Tibial nerve (tissue), 4 donors: ENCODE measurements at regions not wholly inside any gene's neighbourhood (a gene's known extent, or its start where the extent isn't known, plus 50 kb on each side); places are given as distances from the start of the nearest gene placed in this dataset.

Experiments
- DNase-seq, 2 donors: peaks; one replicate each; pipeline ENCODE4 v3.0.0-alpha.2; 2019; ENCODE audit warnings: low spot score in 2 of 2
- H3K27ac ChIP-seq, 4 donors: fragments of 200-600 bp; sonication (generic) in 3 of 4; one replicate each; pipeline ENCODE4 v1.5.1; 2017 to 2019; ENCODE audit warnings: mild to moderate bottlenecking in 1 of 4
- H3K27me3 ChIP-seq, 2 donors: fragments of 200-600 bp; sonication (generic) in 1 of 2; one replicate each; pipeline versions ENCODE4 v1.5.1 to v1.6.0; 2017 to 2019
- H3K36me3 ChIP-seq, 3 donors: fragments of 200-600 bp; sonication (generic); one replicate each; pipeline ENCODE4 v1.5.1; 2018 to 2019
- H3K4me1 ChIP-seq, 4 donors: fragments of 200-600 bp; sonication (generic) in 3 of 4; one replicate each; pipeline ENCODE4 v1.5.1; 2017 to 2019
- H3K4me3 ChIP-seq, 4 donors: fragments of 200-600 bp; sonication (generic) in 3 of 4; one replicate each; pipeline ENCODE4 v1.5.1; 2017 to 2019; ENCODE audit warnings: mild to moderate bottlenecking in 1 of 4, moderate library complexity in 1 of 4
- H3K9me3 ChIP-seq, 4 donors: fragments of 200-600 bp; sonication (generic) in 3 of 4; one replicate each; pipeline ENCODE4 v1.5.1; 2017 to 2019
- EP300 ChIP-seq, 2 donors: sonication (generic); formaldehyde crosslinking; IDR thresholded peaks; one replicate each; pipeline ENCODE4 v1.6.1; 2017; ENCODE audit warnings: antibody characterized with exemption in 2 of 2, mild to moderate bottlenecking in 1 of 2
- POLR2A ChIP-seq, 2 donors: fragments of 450-650 bp; IDR thresholded peaks; one replicate each; pipeline ENCODE4 v1.6.1; 2017; ENCODE audit warnings: antibody characterized with exemption in 2 of 2, mild to moderate bottlenecking in 2 of 2, moderate library complexity in 2 of 2
- WGBS, 2 donors: methylation state at CpG; one replicate each; pipeline ENCODE4 v1.1.5; 2018; 5-methylcytosine and 5-hydroxymethylcytosine counted together
- TF ChIP-seq, protein P1 (sequence below), 5 experiments: fragments of 200-600 bp in 3 of 5; fragments of 450-650 bp in 2 of 5; sonication (generic) in 3 of 5; IDR thresholded peaks; one replicate each; pipeline ENCODE4 v1.5.1; 2016 to 2019; ENCODE audit warnings: antibody characterized with exemption in 5 of 5, mild to moderate bottlenecking in 3 of 5, moderate library complexity in 2 of 5

DNA sequence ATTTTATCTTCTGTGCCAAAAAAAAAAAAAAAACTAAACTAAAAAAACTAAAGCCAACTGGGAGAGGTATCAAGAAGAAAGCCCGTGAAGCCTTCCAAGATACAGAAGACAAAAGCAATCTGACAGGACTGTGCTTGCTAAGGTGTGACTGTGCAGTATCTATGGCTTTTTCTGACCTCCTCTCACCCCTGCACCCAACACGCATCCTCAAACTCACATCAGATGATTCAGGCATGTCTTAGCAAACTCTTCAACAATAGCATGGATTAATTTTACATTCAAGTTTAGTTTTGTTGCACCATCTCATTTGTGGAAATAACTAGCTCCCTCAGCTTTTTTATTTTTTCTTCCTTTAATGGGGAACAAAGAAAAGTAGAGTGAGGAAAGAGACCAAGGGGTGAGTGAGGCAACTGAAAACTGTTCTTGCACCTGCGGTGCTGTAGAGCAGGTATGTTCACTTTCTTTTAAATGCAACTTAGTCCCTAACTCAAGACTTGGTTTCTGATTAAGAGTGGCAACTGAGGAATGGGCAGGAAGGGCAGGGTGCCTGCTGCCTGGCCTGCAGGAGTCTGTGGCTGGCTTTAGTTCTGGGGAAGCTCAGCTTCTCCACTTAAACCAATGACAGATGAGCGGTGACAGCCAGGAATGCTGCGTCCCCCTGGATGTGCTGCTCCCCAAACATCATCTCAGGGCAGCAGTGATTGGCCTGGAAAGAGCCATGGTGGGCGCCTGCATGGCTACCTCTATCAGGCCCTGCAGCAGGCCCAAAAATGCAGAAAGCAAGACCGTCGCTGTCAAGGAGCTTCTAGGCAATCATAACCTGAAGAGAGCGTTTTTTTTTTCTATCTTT is 71.3 kb upstream of the LRRC8B start:
- WGBS, 2 donors, result 84 to 90% methylated on average over 9 of the region's 9 CpGs
- no peak for DNase-seq

DNA sequence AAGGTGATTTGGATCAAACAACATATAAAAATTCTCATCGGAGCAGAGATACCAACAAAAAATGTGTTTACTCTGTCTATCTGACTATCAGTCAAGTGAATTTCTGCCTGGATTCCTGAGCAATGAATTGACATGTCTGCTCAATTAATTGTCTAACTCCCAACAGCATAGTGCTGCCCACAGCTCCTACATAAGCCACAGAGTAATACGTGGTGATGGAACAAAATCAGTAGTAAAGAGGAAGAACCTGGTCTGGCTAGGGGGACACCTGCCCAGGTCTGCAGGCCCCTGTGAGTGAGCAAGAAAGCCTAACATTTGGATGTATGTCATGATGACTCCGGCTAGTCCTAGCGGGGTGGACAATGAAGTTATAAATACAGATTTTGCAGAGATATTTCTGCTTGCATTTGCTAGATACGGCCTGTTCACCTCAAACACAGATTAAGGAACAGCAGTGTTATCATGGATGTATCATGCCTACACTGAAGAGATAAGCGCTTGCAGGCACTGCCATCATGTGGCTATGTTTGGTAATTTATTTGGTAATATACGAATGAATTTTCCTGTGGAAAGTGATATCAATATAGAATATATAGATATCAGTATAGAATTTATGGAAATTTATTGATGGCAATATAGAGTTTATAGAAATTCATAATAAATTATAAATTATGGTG is 69.6 kb upstream of the LRRC8B start:
- TF ChIP-seq POLR2A (IDR thresholded peaks at IDR 0.05) (no peak), EP300 (IDR thresholded peaks at IDR 0.05) (no peak)
- TF ChIP-seq, protein P1, sequence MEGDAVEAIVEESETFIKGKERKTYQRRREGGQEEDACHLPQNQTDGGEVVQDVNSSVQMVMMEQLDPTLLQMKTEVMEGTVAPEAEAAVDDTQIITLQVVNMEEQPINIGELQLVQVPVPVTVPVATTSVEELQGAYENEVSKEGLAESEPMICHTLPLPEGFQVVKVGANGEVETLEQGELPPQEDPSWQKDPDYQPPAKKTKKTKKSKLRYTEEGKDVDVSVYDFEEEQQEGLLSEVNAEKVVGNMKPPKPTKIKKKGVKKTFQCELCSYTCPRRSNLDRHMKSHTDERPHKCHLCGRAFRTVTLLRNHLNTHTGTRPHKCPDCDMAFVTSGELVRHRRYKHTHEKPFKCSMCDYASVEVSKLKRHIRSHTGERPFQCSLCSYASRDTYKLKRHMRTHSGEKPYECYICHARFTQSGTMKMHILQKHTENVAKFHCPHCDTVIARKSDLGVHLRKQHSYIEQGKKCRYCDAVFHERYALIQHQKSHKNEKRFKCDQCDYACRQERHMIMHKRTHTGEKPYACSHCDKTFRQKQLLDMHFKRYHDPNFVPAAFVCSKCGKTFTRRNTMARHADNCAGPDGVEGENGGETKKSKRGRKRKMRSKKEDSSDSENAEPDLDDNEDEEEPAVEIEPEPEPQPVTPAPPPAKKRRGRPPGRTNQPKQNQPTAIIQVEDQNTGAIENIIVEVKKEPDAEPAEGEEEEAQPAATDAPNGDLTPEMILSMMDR (IDR thresholded peaks at IDR 0.05), result peak; percentile 50 to 74 (median 70)
- Histone ChIP-seq H3K9me3 (no peaks in the 10 kb centered on the region), H3K27me3 (no peaks in the 10 kb centered on the region), H3K27ac (no peak overlapping the region), H3K36me3 (no peaks in the 10 kb centered on the region), H3K4me3 (no peak overlapping the region), H3K4me1 (no peaks in the 10 kb centered on the region)
- DNase-seq, result peak in 1 of 2 donors; percentile 64
- WGBS, 2 donors, result 38 to 39% methylated on average over 7 of the region's 7 CpGs

More for the DNA sequence above, 71.3 kb upstream of the LRRC8B start:
- H3K4me3 ChIP-seq, result no peak overlapping the region
- no peaks in the 10 kb centered on the region for H3K4me1 ChIP-seq
- H3K36me3 ChIP-seq, result no peaks in the 10 kb centered on the region
- TF ChIP-seq, protein P1 (IDR thresholded peaks at IDR 0.05), result no peak
- TF ChIP-seq POLR2A (IDR thresholded peaks at IDR 0.05) (no peak), EP300 (IDR thresholded peaks at IDR 0.05) (no peak)
- H3K27ac ChIP-seq, result no peak overlapping the region
- H3K9me3 ChIP-seq, result no peaks in the 10 kb centered on the region
- no peaks in the 10 kb centered on the region for H3K27me3 ChIP-seq

DNA sequence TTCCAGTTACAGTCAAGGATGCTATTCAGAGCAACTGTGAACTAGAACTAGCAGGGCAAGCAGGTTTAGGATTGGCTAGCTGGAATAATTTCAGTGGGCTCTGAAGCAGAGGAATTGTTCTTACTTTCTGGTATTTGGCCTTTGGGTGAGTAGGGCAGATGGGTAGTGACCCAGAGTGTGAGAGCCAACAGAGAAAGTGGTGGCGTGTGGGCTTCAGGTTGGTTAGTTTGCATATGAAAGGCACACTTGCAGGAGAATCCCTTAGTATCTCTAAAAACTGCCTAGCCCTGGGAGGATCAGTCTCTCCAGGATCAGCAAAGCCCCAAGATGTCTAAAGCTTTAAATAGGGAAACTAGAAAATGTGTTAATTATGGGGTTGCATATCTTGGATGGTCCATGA is 67.6 kb upstream of the LRRC8B start:
- no peaks in the 10 kb centered on the region for H3K9me3 ChIP-seq
- TF ChIP-seq, protein P1 (IDR thresholded peaks at IDR 0.05), result no peak
- no peak for TF ChIP-seq POLR2A (IDR thresholded peaks at IDR 0.05)
- no peak for TF ChIP-seq EP300 (IDR thresholded peaks at IDR 0.05)
- no peaks in the 10 kb centered on the region for H3K36me3 ChIP-seq
- H3K4me3 ChIP-seq, result no peak overlapping the region
- no peak overlapping the region for H3K27ac ChIP-seq
- DNase-seq, result no peak
- no peaks in the 10 kb centered on the region for H3K4me1 ChIP-seq
- no peaks in the 10 kb centered on the region for H3K27me3 ChIP-seq
- 89 to 96% methylated on average over 1 of the region's 1 CpG for WGBS, 2 donors

DNA sequence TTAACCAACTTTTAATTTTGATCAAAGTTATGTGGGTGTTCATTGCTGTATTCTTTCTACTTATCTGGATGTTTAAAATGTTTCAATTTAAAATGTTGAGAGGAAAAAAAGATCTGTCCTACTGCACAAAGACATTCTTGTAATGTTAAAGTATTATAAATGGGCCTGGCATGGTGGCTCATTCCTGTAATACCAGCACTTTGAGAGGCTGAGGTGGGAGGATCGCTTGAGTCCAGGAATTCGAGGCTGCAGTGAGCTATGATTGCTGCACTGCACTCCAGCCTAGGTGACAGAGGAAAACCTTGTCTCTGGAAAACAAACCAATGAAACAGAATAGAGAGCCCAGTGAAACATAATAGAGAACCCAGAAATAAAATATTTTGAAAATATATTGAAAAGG is 65.5 kb upstream of the LRRC8B start:
- no peak overlapping the region for H3K4me3 ChIP-seq
- H3K27me3 ChIP-seq, result no peaks in the 10 kb centered on the region
- no peak overlapping the region for H3K27ac ChIP-seq
- no peak for DNase-seq
- TF ChIP-seq, protein P1 (IDR thresholded peaks at IDR 0.05), result no peak
- TF ChIP-seq EP300 (IDR thresholded peaks at IDR 0.05) (no peak), POLR2A (IDR thresholded peaks at IDR 0.05) (no peak)
- no peaks in the 10 kb centered on the region for H3K4me1 ChIP-seq
- no peaks in the 10 kb centered on the region for H3K9me3 ChIP-seq
- WGBS, 2 donors, result 82 to 89% methylated on average over 2 of the region's 2 CpGs
- H3K36me3 ChIP-seq, result no peaks in the 10 kb centered on the region

DNA sequence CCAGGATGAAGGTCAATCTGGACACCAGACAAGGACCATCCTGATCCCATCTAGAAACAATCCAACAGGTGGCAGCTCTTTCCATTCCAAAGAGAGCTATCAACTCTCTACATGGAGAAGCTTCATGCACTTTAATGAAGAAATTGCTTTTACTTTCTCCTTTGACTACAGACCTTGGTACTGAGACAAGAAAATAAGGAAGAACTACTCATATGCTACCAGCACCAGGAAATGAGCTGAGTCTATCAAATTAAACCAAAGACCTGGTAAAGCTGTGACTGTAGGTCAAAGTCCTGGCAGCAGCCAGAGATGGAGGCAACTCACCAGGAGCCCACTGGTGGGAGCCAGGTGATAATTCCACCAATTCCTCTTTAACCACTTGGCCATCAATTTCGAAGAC is 64.3 kb upstream of the LRRC8B start:
- H3K27me3 ChIP-seq, result no peaks in the 10 kb centered on the region
- no peak for TF ChIP-seq EP300 (IDR thresholded peaks at IDR 0.05)
- TF ChIP-seq, protein P1 (IDR thresholded peaks at IDR 0.05), result no peak
- no peak overlapping the region for H3K27ac ChIP-seq
- H3K36me3 ChIP-seq, result no peaks in the 10 kb centered on the region
- H3K4me3 ChIP-seq, result no peak overlapping the region
- H3K9me3 ChIP-seq, result no peaks in the 10 kb centered on the region
- no peak for DNase-seq
- H3K4me1 ChIP-seq, result no peaks in the 10 kb centered on the region
- WGBS, 2 donors, result 83 to 86% methylated on average over 1 of the region's 1 CpG
